Adrenal gland (tissue), 9 donors: ENCODE measurements at regions not wholly inside any gene's neighbourhood (a gene's known extent, or its start where the extent isn't known, plus 50 kb on each side); places are given as distances from the start of the nearest gene placed in this dataset.

Experiments
- DNase-seq, 7 donors: peaks; one replicate each; pipeline ENCODE4 v3.0.0-alpha.2; 2019 to 2020
- H3K27ac ChIP-seq, 5 donors: fragments of 200-600 bp; sonication (generic) in 4 of 5; 1 replicate in 3 of 5; 2 replicates in 2 of 5; pipeline versions ENCODE4 v1.5.1 to v1.8.0; 2016 to 2020; ENCODE audit warnings: mild to moderate bottlenecking in 1 of 5
- H3K27me3 ChIP-seq: fragments of 200-600 bp; 2 replicates; pipeline ENCODE4 v1.8.0; 2021
- H3K36me3 ChIP-seq, 2 donors: fragments of 200-600 bp; replicated peaks in 1 of 2; 1 replicate in 1 of 2; 2 replicates in 1 of 2; pipeline versions ENCODE4 v1.5.1 to v1.8.0; 2018 to 2022
- H3K4me1 ChIP-seq, 2 donors: fragments of 200-600 bp; replicated peaks in 1 of 2; 1 replicate in 1 of 2; 2 replicates in 1 of 2; pipeline versions ENCODE4 v1.5.1 to v1.8.0; 2018 to 2021
- H3K4me3 ChIP-seq, 4 donors: fragments of 200-600 bp; sonication (generic) in 3 of 4; one replicate each; pipeline ENCODE4 v1.5.1; 2016 to 2018
- H3K9me3 ChIP-seq, 3 donors: fragments of 200-600 bp; sonication (generic) in 1 of 3; replicated peaks in 1 of 3; 1 replicate in 2 of 3; 2 replicates in 1 of 3; pipeline versions ENCODE4 v1.5.1 to v1.8.0; 2016 to 2021
- CTCF ChIP-seq, 6 experiments: fragments of 450-650 bp in 4 of 6; fragments of 200-600 bp in 2 of 6; sonication (generic) in 1 of 6; IDR thresholded peaks; 1 replicate in 5 of 6; 2 replicates in 1 of 6; pipeline versions ENCODE4 v1.5.1 to v1.8.0; 2016 to 2021; ENCODE audit warnings: antibody characterized with exemption in 6 of 6, mild to moderate bottlenecking in 2 of 6, moderate library complexity in 1 of 6
- POLR2A ChIP-seq, 2 donors: fragments of 450-650 bp; IDR thresholded peaks; one replicate each; pipeline ENCODE4 v1.6.1; 2017; ENCODE audit warnings: antibody characterized with exemption in 2 of 2, mild to moderate bottlenecking in 2 of 2, moderate library complexity in 1 of 2
- WGBS, 4 donors: extraction: QIAGEN DNeasy Blood & Tissue Kit in 2 of 4; methylation state at CpG; one replicate each; pipeline versions ENCODE4 v1.1.5 to v1.1.7; 2013 to 2017; 5-methylcytosine and 5-hydroxymethylcytosine counted together
- intact Hi-C, 2 donors: fragments of 100-400 bp; cut with DNase I; formaldehyde crosslinking; loops; one replicate each; pipeline versions ENCODE4 v1.14.1 to v1.15.0; 2022 to 2023
- donor health status: healthy with polysubstance abuse.
- donor health status: Bipolar disorder and iron deficiency.
- donor health status: DM: yes; HTN: yes; CAD: no.
- donor health status: DM: no; HTN: no; CAD: no.
- donor health status: DM: no; HTN: no; CAD: no.

- DNase-seq = no peak
- intact Hi-C loops = no loop called here
- TF ChIP-seq POLR2A (IDR thresholded peaks at IDR 0.05) (no peak), CTCF (IDR thresholded peaks at IDR 0.05) (no peak)
- no peak overlapping the region for H3K27ac ChIP-seq
- no peak overlapping the region for H3K4me3 ChIP-seq
- no peaks in the 10 kb centered on the region for H3K4me1 ChIP-seq
- 66 to 79% (median 71%) methylated on average over 3 of the region's 3 CpGs for WGBS, 4 donors
- H3K36me3 ChIP-seq = no peaks in the 10 kb centered on the region
- H3K27me3 ChIP-seq = no peaks in the 10 kb centered on the region
- no peaks in the 10 kb centered on the region for H3K9me3 ChIP-seq
Measured at GRCh38 chr2:212945526-212945925, 205.9 kb downstream of the IKZF2 start.

GRCh38 chr2:212943351-212943750 lies 208.1 kb downstream of the IKZF2 start:
- Histone ChIP-seq H3K36me3 (no peaks in the 10 kb centered on the region), H3K4me3 (no peak overlapping the region), H3K27me3 (no peaks in the 10 kb centered on the region), H3K4me1 (no peaks in the 10 kb centered on the region), H3K27ac (no peak overlapping the region), H3K9me3 (no peaks in the 10 kb centered on the region)
- DNase-seq = no peak
- 80 to 92% (median 87%) methylated on average over 3 of the region's 3 CpGs for WGBS, 4 donors
- TF ChIP-seq POLR2A (IDR thresholded peaks at IDR 0.05) (no peak), CTCF (IDR thresholded peaks at IDR 0.05) (no peak)
- intact Hi-C loops = no loop called here

GRCh38 chr2:212941361-212941760 lies 210.1 kb downstream of the IKZF2 start:
- 77 to 87% (median 77%) methylated on average over 2 of the region's 2 CpGs for WGBS, 4 donors
- no peak for TF ChIP-seq POLR2A (IDR thresholded peaks at IDR 0.05)
- H3K9me3 ChIP-seq = no peaks in the 10 kb centered on the region
- no peak for DNase-seq
- no peaks in the 10 kb centered on the region for H3K27me3 ChIP-seq
- H3K4me3 ChIP-seq = no peak overlapping the region
- intact Hi-C loops = no loop called here
- no peaks in the 10 kb centered on the region for H3K36me3 ChIP-seq
- no peaks in the 10 kb centered on the region for H3K4me1 ChIP-seq
- no peak overlapping the region for H3K27ac ChIP-seq

GRCh38 chr2:212940816-212941215 lies 210.6 kb downstream of the IKZF2 start:
- no peaks in the 10 kb centered on the region for H3K9me3 ChIP-seq
- intact Hi-C loops = no loop called here
- H3K27me3 ChIP-seq = no peaks in the 10 kb centered on the region
- DNase-seq = peak in 2 of 7 donors; percentile 9 to 10
- no peaks in the 10 kb centered on the region for H3K36me3 ChIP-seq
- no peaks in the 10 kb centered on the region for H3K4me1 ChIP-seq
- no peak overlapping the region for H3K27ac ChIP-seq
- no peak for TF ChIP-seq CTCF (IDR thresholded peaks at IDR 0.05)
- WGBS, 4 donors = 33 to 64% (median 45%) methylated on average over 2 of the region's 2 CpGs
- no peak overlapping the region for H3K4me3 ChIP-seq

- Histone ChIP-seq H3K36me3 (no peaks in the 10 kb centered on the region), H3K4me1 (no peaks in the 10 kb centered on the region), H3K27me3 (no peaks in the 10 kb centered on the region), H3K27ac (no peak overlapping the region), H3K4me3 (no peak overlapping the region), H3K9me3 (no peaks in the 10 kb centered on the region)
- 69 to 73% (median 72%) methylated on average over 8 of the region's 8 CpGs for WGBS, 4 donors
- intact Hi-C loops = no loop called here
- TF ChIP-seq CTCF (IDR thresholded peaks at IDR 0.05) (no peak), POLR2A (IDR thresholded peaks at IDR 0.05) (no peak)
- DNase-seq = no peak
Measured at GRCh38 chr2:212939777-212940531, 211.5 kb downstream of the IKZF2 start.
